HG03354 (cell line): ENCODE measurements at regions not wholly inside any gene's neighbourhood (a gene's known extent, or its start where the extent isn't known, plus 50 kb on each side); places are given as distances from the start of the nearest gene placed in this dataset.

Source experiments
- ATAC-seq: cut with Tn5 transposase; IDR thresholded peaks from one replicate; pipeline ENCODE4 v1.9.1; 2021; ENCODE audit warnings: mild to moderate bottlenecking; ENCODE audit not compliant: unreplicated experiment, poor library complexity, severe bottlenecking

- peak; percentile 79 for ATAC-seq
Measured at GRCh38 chr16:79451196-79451816, 149.2 kb downstream of the MAF start.

GRCh38 chr16:79449900-79450299 lies 150.6 kb downstream of the MAF start:
- no peak for ATAC-seq

DNA sequence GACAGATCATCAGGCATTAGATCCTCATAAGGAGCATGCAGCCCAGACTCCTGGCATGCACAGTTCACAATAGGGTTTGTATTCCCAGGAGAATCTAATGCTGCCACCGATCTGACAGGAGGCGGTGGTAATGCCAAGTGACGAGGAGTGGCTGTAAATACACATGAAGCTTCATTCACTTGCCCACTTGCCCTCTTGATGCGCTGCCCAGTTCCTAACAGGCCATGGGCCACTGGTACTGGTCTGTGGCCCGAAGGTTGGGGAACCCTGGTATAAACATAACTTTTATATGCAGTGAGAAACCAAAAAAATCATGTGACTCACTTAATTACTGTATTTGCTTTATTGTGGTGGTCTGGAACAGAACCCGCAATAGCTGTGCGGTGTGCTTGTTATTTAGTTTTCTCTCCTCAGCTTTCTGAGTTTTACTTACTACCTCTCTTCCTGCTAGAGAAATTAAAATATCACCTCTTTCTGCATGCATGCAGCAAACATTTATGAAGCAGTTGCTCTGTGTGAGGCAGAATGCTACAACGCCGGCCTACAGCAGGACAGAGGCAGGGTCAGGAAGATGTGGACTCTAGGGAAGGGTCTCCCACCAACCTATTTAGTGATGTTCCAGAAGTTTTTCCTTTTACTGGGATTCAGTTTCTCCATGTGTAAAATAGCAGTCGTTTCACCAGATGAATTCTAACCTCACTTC lies 151.3 kb downstream of the MAF start:
- ATAC-seq: no peak

DNA sequence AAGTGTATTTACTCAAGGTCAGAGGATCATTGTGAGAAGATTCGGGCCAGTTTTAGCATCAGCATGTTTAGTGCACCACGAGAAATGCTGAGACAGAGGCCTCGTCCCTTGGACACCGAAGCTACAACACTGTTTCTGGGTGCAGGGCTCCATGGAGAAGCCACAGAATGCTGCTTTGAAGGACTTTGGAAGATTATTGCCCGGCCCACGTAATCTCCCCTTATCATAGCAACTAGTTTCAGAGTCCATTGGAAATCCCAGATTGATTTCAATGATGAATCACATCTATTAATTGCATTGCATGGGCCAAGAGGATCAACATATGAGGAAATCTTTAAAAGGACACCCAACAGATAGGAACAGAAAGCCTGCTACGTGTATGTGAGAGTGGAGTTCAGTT lies 156.0 kb downstream of the MAF start:
- ATAC-seq: no peak

GRCh38 chr16:79439901-79440300 lies 160.6 kb downstream of the MAF start:
- no peak for ATAC-seq

DNA sequence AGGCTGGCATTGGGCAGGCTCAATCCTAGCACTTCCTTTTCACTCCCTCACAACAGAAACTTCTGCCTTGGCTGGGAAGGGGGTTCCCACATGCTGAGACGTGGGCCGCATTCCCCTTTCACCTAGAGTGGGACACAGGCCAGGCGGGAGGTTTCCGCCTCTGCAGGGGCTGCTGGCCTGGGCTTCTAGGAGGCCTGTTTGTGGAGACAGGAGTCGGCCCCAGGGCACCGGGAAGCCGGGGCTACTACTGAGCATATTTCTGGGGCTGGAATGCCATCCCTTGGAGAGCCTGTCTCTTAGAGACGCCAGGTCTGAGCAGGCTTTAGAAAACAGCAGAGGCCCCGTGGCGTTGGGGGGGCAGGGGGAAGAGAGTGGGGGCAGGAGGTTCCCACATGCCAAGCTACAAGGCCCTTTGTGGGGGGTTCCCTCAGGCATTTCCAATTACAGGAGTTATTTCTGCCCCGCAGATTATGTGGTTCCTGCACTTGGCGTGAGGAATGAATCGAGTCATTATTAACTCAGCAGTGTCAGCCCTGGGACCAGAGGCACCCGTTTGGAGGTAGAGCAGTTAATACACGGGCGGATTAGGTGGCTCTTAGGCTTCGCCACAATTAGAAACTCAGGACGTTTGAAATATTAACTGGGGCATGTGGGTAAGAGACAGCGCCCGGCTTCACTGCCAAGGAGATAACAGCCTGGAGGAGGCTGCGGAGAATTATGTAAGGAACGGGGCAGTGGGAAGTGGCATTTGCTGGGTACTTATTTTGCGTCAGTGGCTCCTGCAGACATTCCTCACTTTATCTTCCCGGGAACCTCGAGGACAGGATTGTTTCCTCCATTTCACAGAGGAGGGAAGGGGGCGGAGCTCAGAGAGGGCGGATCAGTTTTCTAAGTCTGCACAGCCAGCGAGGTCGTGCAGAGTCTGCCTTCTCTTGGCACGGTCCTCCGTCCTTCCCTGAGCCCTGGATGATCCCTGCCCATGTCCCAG lies 162.5 kb downstream of the MAF start:
- ATAC-seq: no peak

- ATAC-seq: no peak
Measured at GRCh38 chr16:79436885-79437284, 163.7 kb downstream of the MAF start.

DNA sequence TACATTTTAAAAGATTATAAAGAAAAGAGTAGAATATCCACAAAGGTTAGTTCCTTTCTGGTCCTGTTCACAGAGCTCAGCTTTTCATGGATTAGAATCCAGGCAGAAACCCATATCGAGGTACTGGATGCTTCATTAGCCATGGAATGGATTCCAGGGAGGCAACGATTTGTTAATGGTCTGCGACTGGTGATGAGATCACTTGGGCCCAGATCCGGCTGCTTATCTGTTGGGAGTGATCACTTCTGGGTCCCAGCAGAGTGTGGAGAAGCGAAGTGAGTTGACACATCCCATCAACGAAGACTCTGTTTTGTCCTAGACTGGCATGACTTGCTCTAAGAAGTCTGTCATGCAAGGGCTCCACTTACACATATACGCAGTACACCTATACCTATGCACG lies 165.8 kb downstream of the MAF start:
- ATAC-seq: no peak

- no peak for ATAC-seq
Measured at GRCh38 chr16:79434092-79434491, 166.4 kb downstream of the MAF start.

DNA sequence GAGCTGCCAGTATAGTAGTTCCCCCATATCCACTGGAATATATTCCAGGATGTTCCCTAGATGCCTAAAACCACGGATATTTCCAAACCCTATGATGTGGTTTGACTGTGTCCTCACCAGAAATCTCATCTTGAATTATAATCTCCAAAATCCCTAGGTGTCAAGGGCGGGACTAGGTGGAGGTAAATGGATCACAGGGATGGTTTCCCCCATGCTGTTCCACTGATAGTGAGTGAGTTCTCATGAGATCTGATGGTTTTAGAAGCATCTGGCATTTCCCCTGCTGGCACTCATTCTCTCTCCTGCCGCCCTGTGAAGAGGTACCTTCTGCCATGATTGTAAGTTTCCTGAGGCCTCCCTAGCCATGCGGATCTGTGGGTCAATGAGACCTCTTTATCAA lies 168.6 kb downstream of the MAF start:
- ATAC-seq: no peak

DNA sequence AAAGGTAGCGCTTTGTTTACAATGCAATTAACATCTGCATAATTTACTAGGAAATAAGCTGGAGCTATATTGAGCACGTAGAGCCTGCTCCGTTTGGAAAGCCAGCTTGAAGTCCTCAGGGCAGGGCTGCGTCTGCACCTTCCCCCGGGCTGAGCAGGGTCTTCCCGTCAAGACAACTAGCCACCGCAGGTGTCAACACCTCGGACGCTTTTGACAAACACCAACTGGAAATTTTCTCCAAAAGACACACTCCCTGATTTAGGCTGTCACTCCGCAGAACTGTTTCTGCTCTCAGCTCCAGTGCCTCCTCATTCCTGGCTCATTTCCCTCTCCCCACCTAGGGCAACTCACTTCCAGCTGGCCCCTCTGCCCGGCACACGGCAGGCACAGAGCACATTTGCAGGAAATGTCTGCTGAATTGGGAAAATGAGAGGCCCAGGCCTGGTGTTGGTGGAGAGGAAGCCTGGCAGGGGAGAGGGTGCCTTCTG lies 170.3 kb downstream of the MAF start:
- no peak for ATAC-seq

GRCh38 chr16:79429381-79430190 lies 171.0 kb downstream of the MAF start:
- ATAC-seq: no peak

GRCh38 chr16:79426663-79427062 lies 173.9 kb downstream of the MAF start:
- ATAC-seq: no peak

- no peak for ATAC-seq
Measured at GRCh38 chr16:79422064-79422463, 178.5 kb downstream of the MAF start.

- ATAC-seq: no peak
Measured at GRCh38 chr16:79421126-79421525, 179.4 kb downstream of the MAF start.

- no peak for ATAC-seq
Measured at GRCh38 chr16:79420493-79420892, 180.0 kb downstream of the MAF start.

GRCh38 chr16:79419148-79419547 lies 181.4 kb downstream of the MAF start:
- no peak for ATAC-seq

DNA sequence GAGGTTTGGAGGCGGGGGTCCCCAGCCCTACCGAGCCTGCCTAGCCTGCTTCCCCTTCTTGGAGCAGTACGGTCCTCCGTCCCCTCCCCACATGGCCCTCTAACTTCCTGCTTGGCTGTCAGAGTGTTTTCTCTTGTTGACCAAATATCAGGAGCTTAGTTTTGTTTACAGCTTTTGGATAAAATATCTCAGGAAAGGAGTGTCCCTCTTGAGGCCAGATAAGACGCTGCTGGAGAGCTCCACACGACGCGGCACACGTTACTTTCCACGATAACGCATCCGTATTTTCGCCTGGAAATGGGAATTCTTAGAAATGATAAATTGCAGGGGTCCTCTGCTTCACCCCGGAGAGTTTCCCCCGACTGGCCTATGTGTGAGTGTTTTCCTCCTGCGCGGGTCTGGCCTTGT lies 182.9 kb downstream of the MAF start:
- no peak for ATAC-seq

DNA sequence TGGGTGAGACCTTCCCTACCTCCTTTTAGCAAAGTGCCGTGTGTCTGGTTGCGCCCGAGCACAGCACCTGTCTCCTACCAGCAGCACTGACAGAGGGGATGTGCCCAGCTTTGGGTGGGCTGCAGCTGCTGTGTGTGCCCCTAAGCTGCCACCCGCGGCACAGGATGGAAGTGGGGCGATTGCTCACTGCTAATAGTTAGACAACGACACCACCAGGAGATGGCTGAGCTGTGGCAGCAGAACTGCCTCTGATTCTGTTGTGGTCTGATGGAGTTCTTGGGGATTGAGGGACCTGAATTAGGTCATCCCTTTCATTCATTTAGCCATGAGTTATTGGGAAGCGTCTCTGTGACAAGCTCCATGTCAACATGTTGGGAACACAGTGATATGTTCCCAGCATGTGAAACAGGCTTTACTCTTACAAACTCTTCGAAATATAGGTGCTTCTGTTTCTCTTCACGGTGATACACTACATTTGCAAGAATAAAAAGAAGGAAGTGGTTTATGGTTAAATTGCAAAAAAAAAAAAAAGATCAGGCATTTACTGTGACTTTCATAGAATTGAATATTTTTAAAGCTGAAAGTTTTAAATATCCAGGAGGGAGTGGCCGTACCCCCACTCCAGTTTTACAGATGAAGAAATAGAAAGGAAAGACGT lies 184.4 kb downstream of the MAF start:
- no peak for ATAC-seq
